Epidermal melanocyte (primary cell): ENCODE measurements at regions not wholly inside any gene's neighbourhood (a gene's known extent, or its start where the extent isn't known, plus 50 kb on each side); places are given as distances from the start of the nearest gene placed in this dataset.

Source experiments
- DNase-seq: peaks from one replicate; pipeline ENCODE4 v3.0.0; 2011; ENCODE audit warnings: low spot score; ENCODE audit not compliant: insufficient read length

GRCh38 chr16:9409560-9410493 is 318.4 kb downstream of the HAPSTR1 start:
- no peak for DNase-seq

- no peak for DNase-seq
Observed at GRCh38 chr16:9411426-9411825, 320.0 kb downstream of the HAPSTR1 start.

- DNase-seq = no peak
Observed at GRCh38 chr16:9412031-9412914, 320.8 kb downstream of the HAPSTR1 start.

- DNase-seq = no peak
Observed at GRCh38 chr16:9412915-9413264, 321.4 kb downstream of the HAPSTR1 start.

- DNase-seq = no peak
Observed at GRCh38 chr16:9415545-9415944, 324.1 kb downstream of the HAPSTR1 start.

- no peak for DNase-seq
Observed at GRCh38 chr16:9417898-9418297, 326.5 kb downstream of the HAPSTR1 start.

- no peak for DNase-seq
Observed at GRCh38 chr16:9419161-9419560, 327.7 kb downstream of the HAPSTR1 start.

- DNase-seq = no peak
Observed at GRCh38 chr16:9422762-9423513, 331.5 kb downstream of the HAPSTR1 start.

- no peak for DNase-seq
Observed at GRCh38 chr16:9425236-9425635, 333.8 kb downstream of the HAPSTR1 start.

GRCh38 chr16:9428355-9429005 is 337.0 kb downstream of the HAPSTR1 start:
- no peak for DNase-seq

GRCh38 chr16:9429646-9430330 is 338.3 kb downstream of the HAPSTR1 start:
- DNase-seq = no peak

- no peak for DNase-seq
Observed at GRCh38 chr16:9434659-9435058, 343.2 kb downstream of the HAPSTR1 start.

- DNase-seq = no peak
Observed at GRCh38 chr16:9436175-9436574, 344.7 kb downstream of the HAPSTR1 start.

GRCh38 chr16:9437115-9437514 is 345.7 kb downstream of the HAPSTR1 start:
- DNase-seq = no peak

- no peak for DNase-seq
Observed at GRCh38 chr16:9438991-9439390, 347.5 kb downstream of the HAPSTR1 start.

GRCh38 chr16:9441012-9441411 is 349.6 kb downstream of the HAPSTR1 start:
- DNase-seq = no peak

GRCh38 chr16:9443864-9444263 is 352.4 kb downstream of the HAPSTR1 start:
- no peak for DNase-seq

GRCh38 chr16:9446471-9447194 is 355.2 kb downstream of the HAPSTR1 start:
- no peak for DNase-seq

- DNase-seq = no peak
Observed at GRCh38 chr16:9447195-9447551, 355.7 kb downstream of the HAPSTR1 start.

GRCh38 chr16:9447699-9448098 is 356.3 kb downstream of the HAPSTR1 start:
- DNase-seq = no peak
